ENCODE measurements at regions not wholly inside any gene's neighbourhood (a gene's known extent, or its start where the extent isn't known, plus 50 kb on each side); places are given as distances from the start of the nearest gene placed in this dataset.

GRCh38 chr1:232279909-232280400, 350.0 kb downstream of the SIPA1L2 start:
- Histone ChIP-seq H3K27me3 (replicated peaks in 1 of 4; ENCODE audit: control insufficient read depth in 3 of 4, extremely low read depth in 1 of 4, insufficient read depth in 3 of 4, low read length in 3 of 4) (no peaks in the 10 kb centered on the region; a peak in 2 of 7 replicates), H4K5ac (ENCODE audit: insufficient read length, low read depth, low read length) (no peak overlapping the region), H3K4ac (replicated peaks; ENCODE audit: insufficient read length, low read depth, low read length) (no peak overlapping the region), H3K23me2 (ENCODE audit: low read depth, low read length) (no peaks in the 10 kb centered on the region), H3K79me2 (ENCODE audit: control insufficient read depth in 1 of 2, insufficient read depth in 2 of 2, low read length in 2 of 2) (no peaks in the 10 kb centered on the region), H3K9ac (replicated peaks in 1 of 4; ENCODE audit: extremely low read depth in 1 of 4, low read depth in 3 of 4, low read length in 3 of 4) (no peak overlapping the region), H3K4me2 (ENCODE audit: insufficient read depth in 1 of 2, low read depth in 2 of 2, low read length in 2 of 2) (no peak overlapping the region), H3K36me3 (ENCODE audit: control insufficient read depth in 2 of 4, insufficient read depth in 4 of 4, low read length in 3 of 4) (no peaks in the 10 kb centered on the region), H2BK12ac (ENCODE audit: low read depth, low read length) (no peak overlapping the region), H3K18ac (ENCODE audit: extremely low read depth, low read length) (peak overlapping the region; percentile 76; the same call in 1 of the 2 replicates), H2AK5ac (ENCODE audit: low read depth, low read length) (no peak overlapping the region), H4K20me1 (replicated peaks in 1 of 2; ENCODE audit: control insufficient read depth in 1 of 2, insufficient read depth in 2 of 2, low read length in 2 of 2) (no peaks in the 10 kb centered on the region), H3K27ac (ENCODE audit: low read depth, low read length) (no peak overlapping the region), H4K8ac (ENCODE audit: extremely low read depth, insufficient read depth, low read length) (no peak overlapping the region), H2BK15ac (ENCODE audit: low read length) (no peak overlapping the region), H2BK120ac (replicated peaks; ENCODE audit: low read depth, low read length) (peak overlapping the region; percentile 51), H3K23ac (ENCODE audit: insufficient read length) (no peak overlapping the region), H2BK20ac (ENCODE audit: low read length) (0 out of 2 replicates have a peak overlapping the region, but pooled peaks have one; percentile 1), H2BK5ac (ENCODE audit: low read depth, low read length) (no peak overlapping the region), H3K14ac (ENCODE audit: insufficient read length) (no peak overlapping the region), H3K4me3 (ENCODE audit: extremely low read depth in 1 of 4, insufficient read depth in 2 of 4, low read depth in 3 of 4, low read length in 4 of 4) (no peak overlapping the region), H3K56ac (replicated peaks; ENCODE audit: insufficient read length, low read depth, low read length) (no peak overlapping the region), H2AFZ (ENCODE audit: low read length) (no peak overlapping the region), H3K79me1 (ENCODE audit: low read depth, low read length) (no peaks in the 10 kb centered on the region), H4K91ac (replicated peaks; ENCODE audit: insufficient read length, low read length) (peak overlapping the region; percentile 31), H3K4me1 (replicated peaks in 1 of 4; ENCODE audit: control insufficient read depth in 3 of 4, insufficient read depth in 4 of 4, low read length in 3 of 4) (peaks cover 11 to 27% (median 17%) of the 10 kb centered on the region in 4 experiments; a peak in 6 of 7 replicates), H3K9me3 (ENCODE audit: insufficient read depth in 2 of 2, low read depth in 1 of 2, low read length in 1 of 2) (no peaks in the 10 kb centered on the region)
- no peak for FAIRE-seq
- no peak for DNase-seq (ENCODE audit: low read depth in 1 of 2, low spot score in 2 of 2)
- WGBS, 2 experiments (ENCODE audit: extremely low coverage in 1 of 2, insufficient coverage in 1 of 2, insufficient read length in 1 of 2, insufficient replicate concordance in 2 of 2, low coverage in 1 of 2, low lambda C conversion rate in 2 of 2, missing lambda C conversion rate in 1 of 2), result 85% methylated on average over 3 of the region's 3 CpGs; no CpG with 5 or more reads in 1 of the 2 experiments
- no peak for TF ChIP-seq FOSL1 (IDR thresholded peaks at IDR 0.05; ENCODE audit: insufficient read depth, low read depth, low read length)
- no peak for TF ChIP-seq KDM4A (IDR thresholded peaks at IDR 0.05; ENCODE audit: low read depth, low read length, severe bottlenecking)
- no peak for TF ChIP-seq RNF2 (IDR thresholded peaks at IDR 0.05; ENCODE audit: borderline replicate concordance, low read depth, low read length, missing control alignments, poor library complexity, severe bottlenecking)
- no peak for TF ChIP-seq JUN (IDR thresholded peaks at IDR 0.05; ENCODE audit: low read depth, low read length)
- no peak for TF ChIP-seq GABPA (IDR thresholded peaks at IDR 0.05; ENCODE audit: borderline replicate concordance, insufficient read depth, low read length)
- TF ChIP-seq POLR2A (IDR thresholded peaks at IDR 0.05; ENCODE audit: control extremely low read depth in 1 of 2, low read depth in 2 of 2, low read length in 2 of 2), result no peak
- POLR2A ChIA-PET (ENCODE audit: partially characterized antibody), result interaction anchor here (0.6 to 1.4 kb wide), 2 partner anchors 16 to 28 kb away, joined by 3 to 4 read pairs; no protein-coding TSS in a partner anchor
- CTCF ChIA-PET (ENCODE audit: partially characterized antibody), result interaction anchor here (1.1 to 2.5 kb wide), 3 partner anchors 14 to 215 kb away, joined by 3 to 6 read pairs (median 3); no protein-coding TSS in a partner anchor

Data from H1 (cell line).